ENCODE measurements at regions not wholly inside any gene's neighbourhood (a gene's known extent, or its start where the extent isn't known, plus 50 kb on each side); places are given as distances from the start of the nearest gene placed in this dataset.
"Not testable (repeated sequence)": the region's sequence is repeated elsewhere in the genome, so short reads cannot be mapped to it uniquely, and the experiment has no call there.

GRCh38 chr4:165810726-165811125 is 62.3 kb upstream of the TLL1 start:
- Mint-ChIP-seq H3K27me3 (no peaks in the 10 kb centered on the region), H3K4me3 (no peak overlapping the region), H3K27ac (no peak overlapping the region)

GRCh38 chr4:165813606-165814005 is 59.4 kb upstream of the TLL1 start:
- peaks cover 0 to 4% (median 0%) of the 10 kb centered on the region in 3 donors for H3K9me3 Mint-ChIP-seq
- H3K4me3 Mint-ChIP-seq = no peak overlapping the region
- no peaks in the 10 kb centered on the region for H3K36me3 Mint-ChIP-seq
- H3K4me1 Mint-ChIP-seq = no peaks in the 10 kb centered on the region
- H3K27me3 Mint-ChIP-seq = no peaks in the 10 kb centered on the region
- no peak overlapping the region for H3K27ac Mint-ChIP-seq

More at GRCh38 chr4:165810726-165811125, 62.3 kb upstream of the TLL1 start:
- Mint-ChIP-seq H3K4me1 (no peaks in the 10 kb centered on the region), H3K36me3 (no peaks in the 10 kb centered on the region), H3K9me3 (no peaks in the 10 kb centered on the region)

DNA sequence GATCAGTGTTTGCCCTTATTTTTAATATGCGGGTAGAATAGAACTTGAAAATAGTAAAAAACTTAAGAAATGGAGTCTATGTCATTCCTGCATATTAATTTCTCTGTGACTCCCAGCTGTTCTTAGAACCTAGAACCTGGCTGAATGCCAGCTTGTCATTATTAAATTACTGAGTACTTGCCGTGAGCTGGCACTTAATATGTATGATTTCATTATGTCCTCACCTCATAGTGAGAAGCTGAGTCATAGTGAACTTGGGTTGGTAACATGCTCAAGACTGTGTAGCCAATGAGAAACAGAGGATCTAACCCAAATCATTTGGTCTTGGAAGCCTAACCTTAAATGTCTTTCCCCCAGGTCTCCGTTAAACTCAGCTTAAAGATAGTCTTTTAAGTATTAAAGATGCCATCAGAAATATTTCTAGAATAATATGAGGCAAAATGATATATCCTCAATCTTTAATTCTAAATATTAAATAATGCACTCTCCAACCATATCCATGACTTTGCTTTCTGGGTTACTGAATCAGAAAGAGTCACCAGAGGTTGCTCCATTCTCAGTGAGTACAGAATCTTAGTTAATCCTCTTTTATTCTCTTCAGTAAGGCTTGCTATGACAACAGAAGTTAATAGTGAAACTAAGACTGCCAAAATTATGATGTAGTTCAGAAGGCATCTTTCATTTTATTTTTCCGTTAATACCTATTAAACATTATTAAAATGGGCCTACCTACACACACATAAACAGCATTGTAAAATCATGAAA is 58.6 kb upstream of the TLL1 start:
- Mint-ChIP-seq H3K27me3 (no peaks in the 10 kb centered on the region), H3K36me3 (no peaks in the 10 kb centered on the region), H3K4me1 (no peaks in the 10 kb centered on the region), H3K27ac (no peak overlapping the region), H3K9me3 (peaks cover 0 to 4% (median 0%) of the 10 kb centered on the region in 3 donors), H3K4me3 (no peak overlapping the region)

- H3K9me3 Mint-ChIP-seq = not testable (repeated sequence)
Observed at GRCh38 chr4:165819126-165819525, 53.9 kb upstream of the TLL1 start.

More at GRCh38 chr4:165819126-165819525, 53.9 kb upstream of the TLL1 start:
- H3K27me3 Mint-ChIP-seq, H3K4me1 Mint-ChIP-seq, H3K27ac Mint-ChIP-seq, H3K4me3 Mint-ChIP-seq, H3K36me3 Mint-ChIP-seq: not testable (repeated sequence)

All from IgD-negative memory B cell (primary cell).